Inferior parietal cortex (tissue), 1 donor: ENCODE measurements at regions not wholly inside any gene's neighbourhood (a gene's known extent, or its start where the extent isn't known, plus 50 kb on each side); places are given as distances from the start of the nearest gene placed in this dataset.
"Not testable (repeated sequence)": the region's sequence is repeated elsewhere in the genome, so short reads cannot be mapped to it uniquely, and the experiment has no call there.

Source experiments
- DNase-seq: peaks from one replicate; pipeline ENCODE4 v3.0.0-alpha.2; 2016; ENCODE audit errors: extremely low spot score

- no peak for DNase-seq
These were observed 270.2 kb upstream of the CPHXL start for GRCh38 chr16:75996491-75996890.

DNA sequence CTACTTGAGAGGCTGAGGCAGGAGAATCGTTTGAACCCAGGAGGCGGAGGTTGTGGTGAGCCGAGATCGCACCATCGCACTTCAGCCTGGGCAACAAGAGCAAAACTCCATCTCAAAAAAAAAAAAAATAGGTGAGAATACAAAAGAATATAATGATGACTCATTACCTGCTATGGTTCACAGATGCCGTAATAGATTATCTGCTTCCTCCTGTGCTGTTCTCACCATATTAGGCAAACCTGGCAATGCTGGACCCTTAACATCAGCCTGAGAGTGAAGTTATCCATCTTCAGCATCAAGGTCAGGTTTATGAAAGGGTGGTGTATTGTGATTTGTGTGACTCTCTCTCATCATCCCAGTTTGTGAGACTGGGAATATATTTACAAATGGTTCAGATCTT is 271.3 kb upstream of the CPHXL start:
- DNase-seq, result no peak

GRCh38 chr16:76007645-76008044 is 269.6 kb upstream of the CNTNAP4 start:
- DNase-seq, result no peak

- DNase-seq, result no peak
These were observed 253.4 kb upstream of the CNTNAP4 start for GRCh38 chr16:76023835-76024234.

GRCh38 chr16:76035689-76036088 is 241.5 kb upstream of the CNTNAP4 start:
- DNase-seq, result no peak

DNA sequence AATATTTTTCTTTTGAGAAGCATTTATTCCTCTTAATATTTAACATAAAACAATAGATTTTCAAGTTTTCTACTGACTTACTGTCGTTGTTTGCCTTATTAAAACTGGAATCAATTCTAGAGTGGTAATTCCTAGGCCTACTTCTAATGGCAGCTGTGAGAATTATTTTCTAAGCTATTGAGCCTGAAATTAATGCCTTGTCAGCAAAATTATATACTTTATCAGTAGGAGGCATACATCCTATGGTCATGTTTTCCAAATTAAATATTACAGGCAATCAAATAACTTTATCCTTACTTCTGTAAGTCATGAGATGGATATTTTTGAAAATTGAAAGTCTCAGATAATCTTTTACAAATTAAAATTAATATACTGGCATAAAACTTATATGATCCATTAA is 239.1 kb upstream of the CNTNAP4 start:
- no peak for DNase-seq

GRCh38 chr16:76052725-76053124 is 224.5 kb upstream of the CNTNAP4 start:
- no peak for DNase-seq

GRCh38 chr16:76059186-76059585 is 218.0 kb upstream of the CNTNAP4 start:
- no peak for DNase-seq

DNA sequence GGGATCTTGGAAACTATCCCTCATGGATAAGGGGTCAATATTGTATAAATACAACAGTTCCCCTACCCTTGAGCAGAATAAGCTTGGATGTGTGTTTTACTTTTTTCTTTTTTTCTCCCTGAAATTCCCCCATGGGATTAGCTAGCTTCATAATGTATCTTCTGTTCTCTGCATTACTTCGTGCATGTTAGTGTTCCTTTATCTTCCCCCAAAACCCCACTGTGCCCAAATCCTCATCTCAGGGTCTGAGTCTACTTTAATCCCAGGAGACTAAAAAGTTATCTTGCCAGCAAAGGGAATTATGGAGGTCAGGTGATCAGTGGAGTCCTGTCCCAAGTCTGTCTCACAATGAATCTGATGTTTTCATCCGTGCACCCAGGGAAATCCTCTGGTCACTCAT is 217.5 kb upstream of the CNTNAP4 start:
- no peak for DNase-seq

DNA sequence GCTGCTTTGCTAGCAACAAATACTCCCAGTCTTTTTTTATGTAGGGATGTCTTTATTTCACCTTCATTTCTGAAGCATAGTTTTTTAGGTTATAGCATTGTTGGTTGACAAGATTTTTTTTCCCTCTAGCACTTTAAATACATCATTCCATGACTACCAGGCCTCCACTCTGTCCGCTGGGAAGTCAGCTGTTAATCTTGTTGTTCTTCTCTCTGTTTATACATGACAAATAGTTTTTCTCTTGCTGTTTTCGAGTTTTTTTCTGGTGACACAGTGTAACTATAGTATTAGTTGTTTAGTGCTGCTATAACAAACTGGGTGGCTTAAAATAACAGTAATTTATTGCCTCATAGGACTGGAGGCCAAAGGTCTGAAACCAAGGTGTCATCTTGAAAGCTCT is 205.5 kb upstream of the CNTNAP4 start:
- no peak for DNase-seq

DNA sequence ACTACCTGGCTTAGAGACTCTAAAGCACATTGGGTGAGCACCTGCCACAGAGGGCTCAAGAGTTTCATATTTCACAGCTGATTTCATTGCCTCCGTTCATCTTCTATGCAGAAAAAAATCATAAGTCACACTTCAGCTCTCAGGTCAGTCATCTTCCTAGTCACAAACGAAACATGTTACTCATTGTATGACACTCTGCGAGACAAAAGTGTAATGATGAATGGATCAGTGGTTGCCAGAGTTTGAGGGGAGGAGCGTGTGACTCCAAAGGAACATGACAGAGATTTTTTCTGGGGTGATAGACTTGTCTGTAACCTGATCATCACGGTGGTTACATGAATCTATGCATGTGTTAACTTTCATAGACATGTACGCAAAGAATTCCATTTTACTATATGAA is 195.2 kb upstream of the CNTNAP4 start:
- DNase-seq, result no peak

GRCh38 chr16:76106647-76107046 is 170.6 kb upstream of the CNTNAP4 start:
- DNase-seq, result no peak

DNA sequence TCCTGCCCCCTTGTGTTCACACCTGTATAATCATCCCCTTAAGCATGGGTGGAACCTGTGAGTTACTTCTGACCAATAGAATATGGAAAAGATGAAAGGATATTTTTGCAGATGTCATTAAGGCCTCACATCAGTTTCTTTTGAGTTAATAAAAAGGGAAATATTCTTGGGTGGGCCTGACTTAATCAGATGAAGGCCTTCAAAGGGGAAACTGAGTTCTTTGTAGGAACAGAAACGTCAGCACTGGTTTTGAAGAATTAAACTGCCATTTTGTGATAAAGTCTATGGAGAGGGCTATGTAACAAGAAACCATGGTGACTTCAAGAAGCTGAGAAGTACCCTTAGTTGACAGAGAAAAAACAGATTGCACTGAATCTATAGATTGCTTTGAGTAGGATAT is 168.7 kb upstream of the CNTNAP4 start:
- no peak for DNase-seq

DNA sequence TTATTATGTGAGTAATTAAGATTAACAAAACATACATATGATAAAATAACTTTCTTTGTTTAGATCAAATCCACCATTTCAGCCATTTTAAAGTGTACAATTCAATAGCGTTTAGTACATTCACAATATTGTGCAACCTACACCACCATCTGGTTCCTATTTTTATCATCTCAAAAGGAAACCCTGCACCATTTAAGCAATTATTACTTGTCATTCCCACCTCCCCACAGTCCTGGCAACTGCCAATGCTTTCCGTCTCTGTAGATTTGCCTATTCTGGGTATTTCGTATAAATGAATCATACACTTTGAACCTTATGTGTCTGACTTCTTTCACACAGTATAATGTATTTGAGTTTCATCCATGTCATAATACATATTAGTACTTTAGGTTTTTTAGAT is 162.5 kb upstream of the CNTNAP4 start:
- no peak for DNase-seq

DNA sequence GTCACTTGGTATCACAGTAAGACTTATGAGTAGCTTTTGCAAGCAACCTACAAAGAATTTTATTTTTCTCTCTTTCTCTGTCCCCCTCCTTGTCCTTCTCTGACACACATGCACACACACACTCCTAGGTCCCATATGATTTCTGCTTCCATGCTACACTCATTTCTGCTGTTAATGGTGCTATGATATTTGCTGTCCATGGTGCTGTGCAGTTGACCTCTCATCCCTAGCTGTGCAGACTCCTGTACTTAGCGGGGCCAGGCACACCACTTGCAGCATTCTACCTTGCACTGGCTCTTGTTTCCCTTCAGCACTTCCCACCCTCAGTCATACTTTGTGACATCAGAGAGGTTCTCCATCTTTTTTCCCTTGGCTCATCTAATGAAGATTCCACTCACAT is 158.9 kb upstream of the CNTNAP4 start:
- no peak for DNase-seq

DNA sequence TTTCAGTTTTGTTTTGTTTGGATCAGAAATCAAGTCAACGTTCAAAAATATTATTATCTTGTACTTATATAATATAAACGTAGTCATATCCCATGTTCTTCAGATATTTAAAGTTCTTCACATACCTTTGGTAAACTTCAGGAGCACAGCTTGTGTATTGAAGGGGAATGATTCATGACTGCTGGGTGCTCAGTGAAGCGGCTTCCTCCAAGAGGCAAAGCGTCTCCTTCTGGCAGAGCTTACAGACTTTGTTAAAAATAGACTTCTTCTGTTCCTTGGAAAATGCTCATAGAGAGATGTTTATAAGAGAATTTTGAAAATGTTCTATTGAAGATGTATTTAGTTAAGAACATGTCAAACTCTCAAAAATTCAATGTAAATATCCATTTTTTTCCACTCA is 155.6 kb upstream of the CNTNAP4 start:
- DNase-seq, result peak; percentile 18

DNA sequence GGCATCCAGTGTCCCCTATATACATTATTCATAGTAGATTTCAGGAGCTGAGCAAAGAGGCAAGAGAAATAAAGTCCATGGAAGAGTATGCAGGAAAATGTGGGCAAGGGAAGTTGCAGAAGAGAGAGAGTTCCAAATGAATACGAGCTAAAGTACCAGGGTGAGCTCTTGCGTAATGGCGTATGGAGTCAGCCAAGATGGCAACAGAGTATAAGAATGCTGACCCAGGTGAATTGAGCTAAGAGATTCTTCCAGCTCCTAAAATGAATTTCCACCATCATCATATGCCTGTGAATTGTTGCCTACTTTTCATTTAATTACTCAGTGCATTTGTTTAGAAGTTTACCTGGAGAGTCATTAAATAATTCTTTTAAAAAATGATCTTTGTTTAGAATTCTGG is 153.2 kb upstream of the CNTNAP4 start:
- DNase-seq, result no peak

DNA sequence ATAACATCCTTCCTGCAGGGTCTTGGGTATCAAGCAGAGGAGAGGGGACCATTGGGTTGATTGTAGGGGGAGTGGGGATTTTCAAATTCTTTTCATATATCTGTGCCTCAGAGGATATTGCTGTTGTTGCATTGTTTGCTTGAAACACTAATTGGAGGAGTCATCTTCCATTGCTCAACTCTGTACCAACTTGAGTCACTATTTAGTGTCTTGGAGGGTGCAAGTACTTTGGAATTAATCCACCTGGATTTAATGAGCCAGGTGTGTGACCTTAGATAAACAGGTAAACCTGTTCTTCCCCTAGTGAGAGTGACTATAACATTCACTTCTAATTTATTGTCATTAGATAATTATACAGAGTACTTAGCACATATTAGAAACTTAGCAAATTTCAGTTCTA is 151.3 kb upstream of the CNTNAP4 start:
- DNase-seq, result no peak

DNA sequence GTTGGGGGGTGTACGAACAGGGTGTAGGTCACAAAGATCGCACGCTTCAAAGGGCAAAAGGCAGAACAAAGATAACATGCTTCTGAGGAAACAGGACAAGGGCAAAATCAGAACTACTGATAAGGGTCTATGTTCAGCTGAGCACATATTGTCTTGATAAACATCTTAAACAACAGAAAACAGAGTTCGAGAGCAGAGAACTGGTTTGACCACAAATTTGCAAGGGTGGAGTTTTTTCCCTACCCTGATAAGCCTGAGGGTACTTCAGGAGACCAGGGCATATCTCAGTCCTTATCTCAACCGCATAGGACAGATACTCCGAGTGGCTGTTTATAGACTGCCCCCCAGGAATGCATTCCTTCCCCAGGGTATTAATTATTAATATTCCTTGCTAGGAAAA is 139.1 kb upstream of the CNTNAP4 start:
- DNase-seq, result not testable (repeated sequence)

- DNase-seq, result no peak
These were observed 119.6 kb upstream of the CNTNAP4 start for GRCh38 chr16:76157629-76158028.

GRCh38 chr16:76162046-76162445 is 115.2 kb upstream of the CNTNAP4 start:
- DNase-seq, result peak; percentile 59

- no peak for DNase-seq
These were observed 112.1 kb upstream of the CNTNAP4 start for GRCh38 chr16:76164970-76165558.

DNA sequence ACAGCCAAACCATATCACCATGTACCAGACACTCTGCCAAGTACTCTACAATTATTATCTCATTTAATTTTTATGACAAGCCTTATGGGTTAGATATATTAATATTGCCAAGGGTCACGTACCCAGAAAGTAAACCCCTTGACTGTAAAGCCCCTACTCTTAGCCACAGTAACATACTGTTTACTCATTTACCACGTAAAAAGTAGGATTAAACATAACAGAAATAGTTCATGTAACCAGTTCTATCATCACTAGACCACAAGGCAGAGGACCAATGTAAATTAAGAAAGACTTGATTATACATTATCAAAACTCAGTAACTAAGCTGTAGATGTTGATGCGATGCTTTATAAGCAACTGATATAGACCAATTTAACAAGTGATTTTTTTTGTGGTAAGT is 101.5 kb upstream of the CNTNAP4 start:
- DNase-seq, result no peak

DNA sequence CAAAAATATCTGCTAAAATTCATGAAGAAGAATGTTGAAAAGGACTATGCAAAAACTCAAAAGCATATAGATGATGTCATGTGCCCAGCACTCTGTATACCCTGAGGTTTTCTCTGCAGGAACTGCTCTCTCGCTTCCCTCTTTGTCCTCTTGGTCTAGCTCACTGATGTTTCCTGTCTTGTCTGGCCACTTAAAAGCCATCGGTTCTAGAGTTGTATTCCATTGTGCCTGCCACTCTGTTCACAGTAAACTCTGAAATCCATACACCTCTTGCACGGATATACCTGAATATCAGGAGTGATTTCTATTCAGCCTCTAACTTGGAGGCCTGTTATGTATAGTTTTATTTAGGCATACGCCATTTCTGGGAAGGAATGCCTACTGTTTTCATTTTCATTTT is 101.0 kb upstream of the CNTNAP4 start:
- DNase-seq, result no peak

DNA sequence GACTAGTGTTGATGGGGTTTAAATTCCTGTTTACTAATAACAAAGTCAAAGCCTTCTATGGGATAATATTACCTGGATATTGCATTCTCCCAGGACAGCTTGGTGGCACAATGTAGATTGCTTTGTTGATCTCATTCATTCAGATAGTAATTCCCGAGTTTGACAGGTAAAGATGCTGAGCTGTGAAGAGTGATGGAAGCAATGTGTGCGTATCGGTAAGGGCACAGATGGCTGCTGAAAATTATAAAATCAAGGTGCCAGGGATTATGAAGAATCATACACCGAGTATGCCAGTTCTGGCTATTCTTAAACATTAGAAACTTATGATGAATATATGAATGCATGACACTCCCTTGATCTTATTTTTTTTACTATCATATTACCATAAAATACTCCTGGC is 100.6 kb upstream of the CNTNAP4 start:
- no peak for DNase-seq
